ENCODE measurements at regions not wholly inside any gene's neighbourhood (a gene's known extent, or its start where the extent isn't known, plus 50 kb on each side); places are given as distances from the start of the nearest gene placed in this dataset.

DNA sequence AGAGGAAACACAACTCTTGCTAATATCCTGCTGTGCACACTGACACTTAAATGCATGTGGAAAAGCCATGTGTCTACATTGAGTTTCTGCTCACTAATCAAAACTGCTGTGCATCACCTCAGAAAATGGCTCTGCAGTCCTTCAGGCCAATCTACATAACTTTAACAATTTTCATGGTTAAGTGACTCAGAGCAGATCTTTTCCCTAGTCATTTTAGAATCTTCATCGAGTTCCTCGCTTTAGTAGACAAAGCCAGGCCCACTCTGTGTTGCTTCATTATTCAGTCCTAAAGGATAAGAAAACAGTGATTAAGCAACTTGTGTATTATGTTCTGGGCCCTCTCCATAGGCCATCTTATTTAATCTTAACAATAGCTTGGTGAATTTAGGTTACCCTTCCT, 250.0 kb downstream of the KCNC2 start:
- H3K27ac ChIP-seq (ENCODE audit: low read depth in 1 of 2, low read length in 2 of 2) = no peak overlapping the region
- intact Hi-C loops (cut with DNase I, micrococcal nuclease) = no loop called here
- no peak overlapping the region for H3K4me3 ChIP-seq (ENCODE audit: low read length)
- POLR2A ChIA-PET = no interaction called here
- TF ChIP-seq, protein P1, sequence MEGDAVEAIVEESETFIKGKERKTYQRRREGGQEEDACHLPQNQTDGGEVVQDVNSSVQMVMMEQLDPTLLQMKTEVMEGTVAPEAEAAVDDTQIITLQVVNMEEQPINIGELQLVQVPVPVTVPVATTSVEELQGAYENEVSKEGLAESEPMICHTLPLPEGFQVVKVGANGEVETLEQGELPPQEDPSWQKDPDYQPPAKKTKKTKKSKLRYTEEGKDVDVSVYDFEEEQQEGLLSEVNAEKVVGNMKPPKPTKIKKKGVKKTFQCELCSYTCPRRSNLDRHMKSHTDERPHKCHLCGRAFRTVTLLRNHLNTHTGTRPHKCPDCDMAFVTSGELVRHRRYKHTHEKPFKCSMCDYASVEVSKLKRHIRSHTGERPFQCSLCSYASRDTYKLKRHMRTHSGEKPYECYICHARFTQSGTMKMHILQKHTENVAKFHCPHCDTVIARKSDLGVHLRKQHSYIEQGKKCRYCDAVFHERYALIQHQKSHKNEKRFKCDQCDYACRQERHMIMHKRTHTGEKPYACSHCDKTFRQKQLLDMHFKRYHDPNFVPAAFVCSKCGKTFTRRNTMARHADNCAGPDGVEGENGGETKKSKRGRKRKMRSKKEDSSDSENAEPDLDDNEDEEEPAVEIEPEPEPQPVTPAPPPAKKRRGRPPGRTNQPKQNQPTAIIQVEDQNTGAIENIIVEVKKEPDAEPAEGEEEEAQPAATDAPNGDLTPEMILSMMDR (IDR thresholded peaks at IDR 0.05) = no peak
- peaks cover 0 to 4% of the 10 kb centered on the region in 2 experiments for H3K9me3 ChIP-seq (ENCODE audit: control insufficient read depth in 1 of 2, insufficient read depth in 1 of 2, low read length in 2 of 2)
- no peaks in the 10 kb centered on the region for H3K36me3 ChIP-seq (ENCODE audit: insufficient read depth, low read length)
- Mint-ChIP-seq H3K4me1 (ENCODE audit: low read depth) (no peaks in the 10 kb centered on the region), H3K36me3 (ENCODE audit: low read depth) (no peaks in the 10 kb centered on the region), H3K4me3 (no peak overlapping the region), H3K27ac (no peak overlapping the region), H3K27me3 (no peaks in the 10 kb centered on the region), H3K9me3 (peaks cover 2% of the 10 kb centered on the region)
- H3K4me1 ChIP-seq (ENCODE audit: insufficient read depth, low read length) = no peaks in the 10 kb centered on the region
- no peaks in the 10 kb centered on the region for H3K27me3 ChIP-seq (ENCODE audit: control insufficient read depth in 1 of 2, insufficient read depth in 2 of 2, low read length in 2 of 2)
- DNase-seq (no peak), ATAC-seq (ENCODE audit: poor library complexity) (no peak)
- CTCF ChIA-PET = no interaction called here

- CTCF ChIA-PET = no interaction called here
Measured at GRCh38 chr12:74963304-74963703, 246.3 kb downstream of the KCNC2 start.

GRCh38 chr12:74963867-74964331, 245.7 kb downstream of the KCNC2 start:
- Histone ChIP-seq H3K27ac (ENCODE audit: low read depth in 1 of 2, low read length in 2 of 2) (no peak overlapping the region), H3K4me1 (ENCODE audit: insufficient read depth, low read length) (no peaks in the 10 kb centered on the region), H3K4me3 (ENCODE audit: low read length) (no peak overlapping the region), H3K9me3 (ENCODE audit: control insufficient read depth in 1 of 2, insufficient read depth in 1 of 2, low read length in 2 of 2) (no peaks in the 10 kb centered on the region), H3K27me3 (ENCODE audit: control insufficient read depth in 1 of 2, insufficient read depth in 2 of 2, low read length in 2 of 2) (no peaks in the 10 kb centered on the region), H3K36me3 (ENCODE audit: insufficient read depth, low read length) (no peaks in the 10 kb centered on the region)
- ChIA-PET POLR2A (no interaction called here), CTCF (no interaction called here)
- Mint-ChIP-seq H3K9me3 (peaks cover 3% of the 10 kb centered on the region), H3K36me3 (ENCODE audit: low read depth) (no peaks in the 10 kb centered on the region), H3K27me3 (no peaks in the 10 kb centered on the region), H3K4me3 (no peak overlapping the region), H3K27ac (no peak overlapping the region), H3K4me1 (ENCODE audit: low read depth) (no peaks in the 10 kb centered on the region)
- TF ChIP-seq, protein P1 (IDR thresholded peaks at IDR 0.05) = no peak
- intact Hi-C loops (cut with DNase I, micrococcal nuclease) = no loop called here
- ATAC-seq (ENCODE audit: poor library complexity) = no peak
- no peak for DNase-seq

More at GRCh38 chr12:74963304-74963703, 246.3 kb downstream of the KCNC2 start:
- DNase-seq = no peak
- Histone ChIP-seq H3K27ac (ENCODE audit: low read depth in 1 of 2, low read length in 2 of 2) (no peak overlapping the region), H3K27me3 (ENCODE audit: control insufficient read depth in 1 of 2, insufficient read depth in 2 of 2, low read length in 2 of 2) (no peaks in the 10 kb centered on the region), H3K36me3 (ENCODE audit: insufficient read depth, low read length) (no peaks in the 10 kb centered on the region), H3K4me1 (ENCODE audit: insufficient read depth, low read length) (no peaks in the 10 kb centered on the region), H3K9me3 (ENCODE audit: control insufficient read depth in 1 of 2, insufficient read depth in 1 of 2, low read length in 2 of 2) (no peaks in the 10 kb centered on the region), H3K4me3 (ENCODE audit: low read length) (no peak overlapping the region)
- Mint-ChIP-seq H3K27me3 (no peaks in the 10 kb centered on the region), H3K27ac (no peak overlapping the region), H3K4me3 (no peak overlapping the region), H3K36me3 (ENCODE audit: low read depth) (no peaks in the 10 kb centered on the region), H3K9me3 (peaks cover 3% of the 10 kb centered on the region), H3K4me1 (ENCODE audit: low read depth) (no peaks in the 10 kb centered on the region)
- intact Hi-C loops (cut with DNase I, micrococcal nuclease) = no loop called here
- no peak for ATAC-seq (ENCODE audit: poor library complexity)
- TF ChIP-seq, protein P1 (IDR thresholded peaks at IDR 0.05) = no peak
- POLR2A ChIA-PET = no interaction called here
